Right lobe of liver (tissue), 6 donors: ENCODE measurements at regions not wholly inside any gene's neighbourhood (a gene's known extent, or its start where the extent isn't known, plus 50 kb on each side); places are given as distances from the start of the nearest gene placed in this dataset.

ENCODE experiments used
- ATAC-seq, 4 donors: fragments of 200-7000 bp; cut with Tn5 transposase; one replicate each; pipeline ENCODE4 v1.9.1; 2020; ENCODE audit warnings: mild to moderate bottlenecking in 4 of 4, moderate library complexity in 4 of 4
- DNase-seq, 3 donors: peaks; one replicate each; pipeline ENCODE4 v3.0.0-alpha.2; 2020
- H3K27ac ChIP-seq, 3 donors: fragments of 200-600 bp; one replicate each; pipeline ENCODE4 v1.8.0; 2022
- H3K27me3 ChIP-seq, 2 donors: fragments of 200-600 bp; one replicate each; pipeline ENCODE4 v1.8.0; 2022
- H3K36me3 ChIP-seq, 4 donors: fragments of 200-600 bp; sonication (generic) in 1 of 4; one replicate each; pipeline versions ENCODE4 v1.5.1 to v1.8.0; 2017 to 2022; ENCODE audit warnings: control low read depth in 1 of 4
- H3K4me1 ChIP-seq, 4 donors: fragments of 200-600 bp; sonication (generic) in 1 of 4; one replicate each; pipeline versions ENCODE4 v1.5.1 to v1.8.0; 2017 to 2022; ENCODE audit warnings: control low read depth in 1 of 4
- H3K4me3 ChIP-seq, 3 donors: fragments of 200-600 bp; one replicate each; pipeline ENCODE4 v1.8.0; 2022
- H3K9me3 ChIP-seq, 4 donors: fragments of 200-600 bp; sonication (generic) in 1 of 4; one replicate each; pipeline versions ENCODE4 v1.5.1 to v1.8.0; 2017 to 2022; ENCODE audit warnings: control low read depth in 1 of 4
- CTCF ChIP-seq, 4 donors: fragments of 200-600 bp in 3 of 4; fragments of 450-650 bp in 1 of 4; IDR thresholded peaks; one replicate each; pipeline versions ENCODE4 v1.5.1 to v1.8.0; 2016 to 2022; ENCODE audit warnings: antibody characterized with exemption in 4 of 4, mild to moderate bottlenecking in 2 of 4
- POLR2A ChIP-seq: fragments of 450-650 bp; IDR thresholded peaks from one replicate; pipeline ENCODE4 v1.6.1; 2017; ENCODE audit warnings: antibody characterized with exemption, mild to moderate bottlenecking
- WGBS: methylation state at CpG from one replicate; pipeline ENCODE4 v1.1.6; 2018; ENCODE audit warnings: low coverage, low lambda C conversion rate; ENCODE audit not compliant: insufficient coverage; ENCODE audit errors: missing lambda C conversion rate; 5-methylcytosine and 5-hydroxymethylcytosine counted together
- intact Hi-C, 2 donors: fragments of 100-400 bp; cut with DNase I; formaldehyde crosslinking; loops; one replicate each; pipeline versions ENCODE4 v1.11.2 to v1.14.1; 2022
- donor health status: DM: no; HTN: yes; CAD: no.
- donor health status: DM: no; HTN: no; CAD: no.
- donor health status: DM: no; HTN: no; CAD: no.
- donor health status: DM: no; HTN: yes; CAD: no.
- donor health status: DM: no; HTN: yes; CAD: no.

GRCh38 chr12:19704966-19705365 is 265.7 kb downstream of the AEBP2 start:
- no peaks in the 10 kb centered on the region for H3K27me3 ChIP-seq
- H3K36me3 ChIP-seq: no peaks in the 10 kb centered on the region
- no peak overlapping the region for H3K4me3 ChIP-seq
- TF ChIP-seq POLR2A (no peak), CTCF (IDR thresholded peaks at IDR 0.05) (no peak)
- intact Hi-C loops: no loop called here
- H3K4me1 ChIP-seq: no peaks in the 10 kb centered on the region
- ATAC-seq (no peak), DNase-seq (no peak)
- 25% methylated on average over 1 of the region's 1 CpG for WGBS
- H3K9me3 ChIP-seq: peaks cover 0 to 6% (median 2%) of the 10 kb centered on the region in 4 donors
- no peak overlapping the region for H3K27ac ChIP-seq

- Histone ChIP-seq H3K4me1 (no peaks in the 10 kb centered on the region), H3K27ac (no peak overlapping the region), H3K4me3 (no peak overlapping the region), H3K36me3 (no peaks in the 10 kb centered on the region), H3K27me3 (no peaks in the 10 kb centered on the region), H3K9me3 (peaks cover 0 to 6% (median 2%) of the 10 kb centered on the region in 4 donors)
- intact Hi-C loops: no loop called here
- TF ChIP-seq POLR2A (no peak), CTCF (IDR thresholded peaks at IDR 0.05) (no peak)
- no peak for ATAC-seq
- WGBS: 86% methylated on average over 1 of the region's 1 CpG
- DNase-seq: no peak
Observed at GRCh38 chr12:19706936-19707335, 267.6 kb downstream of the AEBP2 start.

GRCh38 chr12:19707948-19708409 is 268.7 kb downstream of the AEBP2 start:
- ATAC-seq (no peak), DNase-seq (no peak)
- H3K4me1 ChIP-seq: no peaks in the 10 kb centered on the region
- no peak overlapping the region for H3K27ac ChIP-seq
- no peaks in the 10 kb centered on the region for H3K36me3 ChIP-seq
- intact Hi-C loops: no loop called here
- H3K9me3 ChIP-seq: peaks cover 0 to 6% (median 2%) of the 10 kb centered on the region in 4 donors
- WGBS: 52% methylated on average over 6 of the region's 6 CpGs
- H3K27me3 ChIP-seq: no peaks in the 10 kb centered on the region
- TF ChIP-seq POLR2A (no peak), CTCF (IDR thresholded peaks at IDR 0.05) (no peak)
- no peak overlapping the region for H3K4me3 ChIP-seq

GRCh38 chr12:19709889-19710288 is 270.6 kb downstream of the AEBP2 start:
- Histone ChIP-seq H3K4me3 (no peak overlapping the region), H3K27ac (no peak overlapping the region), H3K9me3 (peaks cover 0 to 6% (median 2%) of the 10 kb centered on the region in 4 donors), H3K27me3 (no peaks in the 10 kb centered on the region), H3K4me1 (no peaks in the 10 kb centered on the region), H3K36me3 (no peaks in the 10 kb centered on the region)
- TF ChIP-seq POLR2A: no peak
- no peak for TF ChIP-seq CTCF (IDR thresholded peaks at IDR 0.05)
- 11% methylated on average over 1 of the region's 2 CpGs for WGBS
- no peak for ATAC-seq
- DNase-seq: no peak
- intact Hi-C loops: no loop called here
